ENCODE measurements at regions not wholly inside any gene's neighbourhood (a gene's known extent, or its start where the extent isn't known, plus 50 kb on each side); places are given as distances from the start of the nearest gene placed in this dataset.

GRCh38 chr5:157918811-157919742 is 60.1 kb upstream of the CLINT1 start:
- Histone ChIP-seq H3K27me3 (ENCODE audit: control insufficient read depth, insufficient read depth, low read length) (no peaks in the 10 kb centered on the region), H3K4me3 (ENCODE audit: low read length) (no peak overlapping the region), H3K36me3 (ENCODE audit: control insufficient read depth, insufficient read depth, low read length) (no peaks in the 10 kb centered on the region), H3K9me3 (ENCODE audit: control insufficient read depth, insufficient read depth, low read length) (no peaks in the 10 kb centered on the region), H3K27ac (ENCODE audit: low read length) (no peak overlapping the region), H3K4me1 (ENCODE audit: control insufficient read depth, insufficient read depth, low read length) (peaks cover 8% of the 10 kb centered on the region)
- H3K4me3 Mint-ChIP-seq: peak overlapping the region; percentile 40
- TF ChIP-seq, protein P1, sequence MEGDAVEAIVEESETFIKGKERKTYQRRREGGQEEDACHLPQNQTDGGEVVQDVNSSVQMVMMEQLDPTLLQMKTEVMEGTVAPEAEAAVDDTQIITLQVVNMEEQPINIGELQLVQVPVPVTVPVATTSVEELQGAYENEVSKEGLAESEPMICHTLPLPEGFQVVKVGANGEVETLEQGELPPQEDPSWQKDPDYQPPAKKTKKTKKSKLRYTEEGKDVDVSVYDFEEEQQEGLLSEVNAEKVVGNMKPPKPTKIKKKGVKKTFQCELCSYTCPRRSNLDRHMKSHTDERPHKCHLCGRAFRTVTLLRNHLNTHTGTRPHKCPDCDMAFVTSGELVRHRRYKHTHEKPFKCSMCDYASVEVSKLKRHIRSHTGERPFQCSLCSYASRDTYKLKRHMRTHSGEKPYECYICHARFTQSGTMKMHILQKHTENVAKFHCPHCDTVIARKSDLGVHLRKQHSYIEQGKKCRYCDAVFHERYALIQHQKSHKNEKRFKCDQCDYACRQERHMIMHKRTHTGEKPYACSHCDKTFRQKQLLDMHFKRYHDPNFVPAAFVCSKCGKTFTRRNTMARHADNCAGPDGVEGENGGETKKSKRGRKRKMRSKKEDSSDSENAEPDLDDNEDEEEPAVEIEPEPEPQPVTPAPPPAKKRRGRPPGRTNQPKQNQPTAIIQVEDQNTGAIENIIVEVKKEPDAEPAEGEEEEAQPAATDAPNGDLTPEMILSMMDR (IDR thresholded peaks at IDR 0.05): no peak
- DNase-seq (peak in 1 of 2 donors; percentile 25), ATAC-seq (no peak)
- no peaks in the 10 kb centered on the region for H3K36me3 Mint-ChIP-seq
- H3K27me3 Mint-ChIP-seq (ENCODE audit: low read depth in 2 of 2): peaks cover 10 to 22% of the 10 kb centered on the region in 2 donors
- no peaks in the 10 kb centered on the region for H3K9me3 Mint-ChIP-seq
- H3K4me1 Mint-ChIP-seq: peaks cover 18 to 21% of the 10 kb centered on the region in 2 donors
- peak overlapping the region in 1 of 2 donors; percentile 13 for H3K27ac Mint-ChIP-seq
- intact Hi-C loops (cut with micrococcal nuclease): loop anchor here (1.0 kb wide), 2 partner anchors 103 to 157 kb away; no protein-coding TSS in a partner anchor
- 23% methylated on average over 18 of the region's 19 CpGs for WGBS (ENCODE audit: insufficient coverage)

- no peak overlapping the region for H3K27ac ChIP-seq (ENCODE audit: low read length)
- no peak overlapping the region for H3K27ac Mint-ChIP-seq
- peak; percentile 50 to 69 for DNase-seq
- peaks cover 10 to 22% of the 10 kb centered on the region in 2 donors for H3K27me3 Mint-ChIP-seq (ENCODE audit: low read depth in 2 of 2)
- no peaks in the 10 kb centered on the region for H3K9me3 ChIP-seq (ENCODE audit: control insufficient read depth, insufficient read depth, low read length)
- TF ChIP-seq, protein P1 (IDR thresholded peaks at IDR 0.05): peak; percentile 64
- H3K4me1 Mint-ChIP-seq: peaks cover 18 to 21% of the 10 kb centered on the region in 2 donors
- no peak overlapping the region for H3K4me3 Mint-ChIP-seq
- H3K27me3 ChIP-seq (ENCODE audit: control insufficient read depth, insufficient read depth, low read length): no peaks in the 10 kb centered on the region
- WGBS (ENCODE audit: insufficient coverage): 81% methylated on average over 8 of the region's 8 CpGs
- no peak overlapping the region for H3K4me3 ChIP-seq (ENCODE audit: low read length)
- no peaks in the 10 kb centered on the region for H3K9me3 Mint-ChIP-seq
- intact Hi-C loops (cut with micrococcal nuclease): loop anchor here (1.0 kb wide), 2 partner anchors 102 to 156 kb away; no protein-coding TSS in a partner anchor
- no peaks in the 10 kb centered on the region for H3K36me3 ChIP-seq (ENCODE audit: control insufficient read depth, insufficient read depth, low read length)
- H3K36me3 Mint-ChIP-seq: no peaks in the 10 kb centered on the region
- peak; percentile 70 to 85 (median 82) for ATAC-seq
- peaks cover 8% of the 10 kb centered on the region for H3K4me1 ChIP-seq (ENCODE audit: control insufficient read depth, insufficient read depth, low read length)
Observed at GRCh38 chr5:157917899-157918809, 59.2 kb upstream of the CLINT1 start.

GRCh38 chr5:157917491-157917890 is 58.5 kb upstream of the CLINT1 start:
- Mint-ChIP-seq H3K27me3 (ENCODE audit: low read depth in 2 of 2) (peaks cover 10 to 22% of the 10 kb centered on the region in 2 donors), H3K4me1 (peaks cover 18 to 21% of the 10 kb centered on the region in 2 donors), H3K9me3 (no peaks in the 10 kb centered on the region), H3K27ac (no peak overlapping the region), H3K4me3 (no peak overlapping the region), H3K36me3 (no peaks in the 10 kb centered on the region)
- H3K9me3 ChIP-seq (ENCODE audit: control insufficient read depth, insufficient read depth, low read length): no peaks in the 10 kb centered on the region
- no peaks in the 10 kb centered on the region for H3K36me3 ChIP-seq (ENCODE audit: control insufficient read depth, insufficient read depth, low read length)
- no peak overlapping the region for H3K27ac ChIP-seq (ENCODE audit: low read length)
- TF ChIP-seq, protein P1 (IDR thresholded peaks at IDR 0.05): no peak
- no peak overlapping the region for H3K4me3 ChIP-seq (ENCODE audit: low read length)
- H3K4me1 ChIP-seq (ENCODE audit: control insufficient read depth, insufficient read depth, low read length): peaks cover 8% of the 10 kb centered on the region
- DNase-seq (no peak), ATAC-seq (no peak)
- intact Hi-C loops (cut with micrococcal nuclease): no loop called here
- H3K27me3 ChIP-seq (ENCODE audit: control insufficient read depth, insufficient read depth, low read length): no peaks in the 10 kb centered on the region

All from natural killer cell (primary cell).